ENCODE measurements at regions not wholly inside any gene's neighbourhood (a gene's known extent, or its start where the extent isn't known, plus 50 kb on each side); places are given as distances from the start of the nearest gene placed in this dataset.

DNA sequence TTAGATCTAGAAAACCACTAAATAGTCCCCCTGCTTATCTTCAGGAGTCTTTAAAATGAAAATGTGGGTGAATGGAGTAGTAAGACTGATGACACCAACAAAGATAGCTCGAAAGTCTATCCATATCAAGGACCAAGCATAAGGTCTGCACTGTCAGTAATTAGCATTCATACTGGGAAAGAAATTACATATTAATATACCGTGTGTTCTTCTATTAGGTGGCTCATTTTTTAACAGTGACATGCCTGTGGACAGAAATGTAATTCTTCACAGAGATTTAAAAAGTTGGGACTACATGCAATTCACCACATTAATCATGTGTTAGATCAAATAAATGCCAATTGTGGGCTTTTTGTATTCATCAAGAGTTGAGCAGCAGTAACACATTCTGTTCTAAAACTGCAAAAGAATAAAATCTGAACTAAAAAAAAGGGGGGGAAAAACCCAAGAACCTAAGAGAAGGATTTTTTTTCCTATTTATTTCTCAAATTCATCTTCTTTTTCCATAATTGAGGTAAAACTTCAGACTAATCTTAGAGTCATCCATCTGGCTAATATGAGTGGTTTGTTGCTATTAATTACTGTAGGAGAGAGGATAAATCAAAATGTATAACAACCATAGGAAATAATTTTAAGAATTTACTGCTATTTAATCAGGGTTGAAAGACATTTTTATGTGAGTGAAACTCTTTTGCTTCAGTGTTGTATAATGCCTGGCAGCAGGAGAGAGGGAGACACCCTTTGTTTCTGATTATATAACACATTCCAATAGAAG is 386.7 kb upstream of the IGFBP7 start:
- peaks cover 5% of the 10 kb centered on the region for H3K4me1 Mint-ChIP-seq (ENCODE audit: unreplicated experiment)
- no peak overlapping the region for H3K4me3 Mint-ChIP-seq (ENCODE audit: unreplicated experiment)
- DNase-seq (ENCODE audit: extremely low spot score, unreplicated experiment): no peak
- H3K36me3 Mint-ChIP-seq (ENCODE audit: unreplicated experiment): no peaks in the 10 kb centered on the region
- H3K27ac Mint-ChIP-seq (ENCODE audit: unreplicated experiment): no peak overlapping the region
- H3K27me3 Mint-ChIP-seq (ENCODE audit: unreplicated experiment): peaks cover 37% of the 10 kb centered on the region
- TF ChIP-seq, protein P1, sequence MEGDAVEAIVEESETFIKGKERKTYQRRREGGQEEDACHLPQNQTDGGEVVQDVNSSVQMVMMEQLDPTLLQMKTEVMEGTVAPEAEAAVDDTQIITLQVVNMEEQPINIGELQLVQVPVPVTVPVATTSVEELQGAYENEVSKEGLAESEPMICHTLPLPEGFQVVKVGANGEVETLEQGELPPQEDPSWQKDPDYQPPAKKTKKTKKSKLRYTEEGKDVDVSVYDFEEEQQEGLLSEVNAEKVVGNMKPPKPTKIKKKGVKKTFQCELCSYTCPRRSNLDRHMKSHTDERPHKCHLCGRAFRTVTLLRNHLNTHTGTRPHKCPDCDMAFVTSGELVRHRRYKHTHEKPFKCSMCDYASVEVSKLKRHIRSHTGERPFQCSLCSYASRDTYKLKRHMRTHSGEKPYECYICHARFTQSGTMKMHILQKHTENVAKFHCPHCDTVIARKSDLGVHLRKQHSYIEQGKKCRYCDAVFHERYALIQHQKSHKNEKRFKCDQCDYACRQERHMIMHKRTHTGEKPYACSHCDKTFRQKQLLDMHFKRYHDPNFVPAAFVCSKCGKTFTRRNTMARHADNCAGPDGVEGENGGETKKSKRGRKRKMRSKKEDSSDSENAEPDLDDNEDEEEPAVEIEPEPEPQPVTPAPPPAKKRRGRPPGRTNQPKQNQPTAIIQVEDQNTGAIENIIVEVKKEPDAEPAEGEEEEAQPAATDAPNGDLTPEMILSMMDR (IDR thresholded peaks at IDR 0.05): no peak
- H3K9me3 Mint-ChIP-seq (ENCODE audit: unreplicated experiment): peaks cover 5% of the 10 kb centered on the region

DNA sequence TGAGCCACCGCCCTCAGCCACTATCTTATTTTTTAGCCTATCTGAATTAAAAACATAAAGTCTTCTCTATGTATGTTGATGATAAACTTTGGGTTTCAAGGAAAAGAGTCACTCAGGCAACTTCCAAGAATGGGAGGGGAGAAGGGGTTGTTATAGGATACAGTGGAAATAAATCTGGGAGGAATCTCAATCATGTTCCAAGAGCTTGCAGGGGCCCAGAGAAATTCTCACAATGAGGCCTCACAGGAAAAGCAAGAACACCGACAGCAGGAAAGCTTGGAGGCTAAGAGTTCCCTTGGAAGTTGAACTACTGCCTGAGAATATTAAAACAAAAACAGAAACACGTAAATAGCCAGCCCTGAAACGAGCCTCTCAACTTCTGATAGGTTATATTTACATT is 384.6 kb upstream of the IGFBP7 start:
- Mint-ChIP-seq H3K9me3 (ENCODE audit: unreplicated experiment) (peaks cover 5% of the 10 kb centered on the region), H3K27ac (ENCODE audit: unreplicated experiment) (no peak overlapping the region), H3K27me3 (ENCODE audit: unreplicated experiment) (peaks cover 33% of the 10 kb centered on the region), H3K4me1 (ENCODE audit: unreplicated experiment) (peaks cover 8% of the 10 kb centered on the region), H3K36me3 (ENCODE audit: unreplicated experiment) (no peaks in the 10 kb centered on the region), H3K4me3 (ENCODE audit: unreplicated experiment) (no peak overlapping the region)
- no peak for DNase-seq (ENCODE audit: extremely low spot score, unreplicated experiment)
- TF ChIP-seq, protein P1 (IDR thresholded peaks at IDR 0.05): no peak

DNA sequence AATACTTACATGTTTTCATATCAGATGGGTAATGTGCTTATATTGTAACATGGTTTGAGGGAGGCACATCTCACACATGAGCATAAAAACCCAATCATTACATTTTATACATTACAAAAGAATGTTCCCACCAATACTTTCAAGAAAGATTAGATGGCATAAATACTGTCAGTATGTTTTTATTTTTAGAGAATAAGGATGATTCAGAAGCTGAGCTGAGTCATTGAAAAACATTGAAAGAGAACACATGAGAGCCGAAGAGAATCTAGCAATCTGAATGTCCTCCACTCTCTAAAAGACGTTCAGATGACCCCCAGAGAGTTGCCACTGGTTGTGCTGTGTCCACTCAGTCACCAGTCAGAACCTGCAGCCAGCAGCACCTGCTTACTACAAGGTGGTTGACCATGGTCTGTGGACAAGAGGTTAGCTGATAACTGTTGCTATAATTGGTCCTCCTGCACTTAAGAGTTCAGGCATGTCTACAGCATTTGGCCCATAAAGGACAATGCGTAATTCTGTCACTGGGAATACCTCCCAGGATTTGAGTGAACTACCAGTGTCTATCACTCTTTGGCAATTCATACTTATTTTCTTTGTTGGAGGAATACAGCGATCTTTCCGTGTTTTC is 382.2 kb upstream of the IGFBP7 start:
- Mint-ChIP-seq H3K27ac (ENCODE audit: unreplicated experiment) (no peak overlapping the region), H3K27me3 (ENCODE audit: unreplicated experiment) (peaks cover 22% of the 10 kb centered on the region), H3K9me3 (ENCODE audit: unreplicated experiment) (peaks cover 5% of the 10 kb centered on the region), H3K36me3 (ENCODE audit: unreplicated experiment) (no peaks in the 10 kb centered on the region), H3K4me3 (ENCODE audit: unreplicated experiment) (no peak overlapping the region), H3K4me1 (ENCODE audit: unreplicated experiment) (peaks cover 8% of the 10 kb centered on the region)
- no peak for DNase-seq (ENCODE audit: extremely low spot score, unreplicated experiment)
- TF ChIP-seq, protein P1 (IDR thresholded peaks at IDR 0.05): no peak

DNA sequence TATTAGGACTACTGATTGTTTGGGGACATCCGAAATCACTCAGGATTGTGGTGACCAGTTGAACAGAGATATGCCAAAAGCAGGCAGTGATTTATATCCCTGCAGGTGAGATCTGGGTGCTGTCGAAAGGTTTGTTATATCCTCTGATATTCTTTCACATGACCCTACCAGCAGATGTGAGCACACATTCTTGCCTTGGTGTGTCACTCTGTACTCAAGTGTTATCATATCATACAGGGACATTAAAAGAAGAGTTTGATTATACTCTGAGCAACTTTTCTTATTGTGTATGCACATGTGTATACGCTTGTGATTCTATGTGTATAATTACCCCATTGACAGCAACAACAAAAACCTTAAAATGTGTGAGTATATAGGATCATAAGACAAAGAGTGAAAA is 381.2 kb upstream of the IGFBP7 start:
- H3K9me3 Mint-ChIP-seq (ENCODE audit: unreplicated experiment): peaks cover 5% of the 10 kb centered on the region
- peaks cover 17% of the 10 kb centered on the region for H3K27me3 Mint-ChIP-seq (ENCODE audit: unreplicated experiment)
- TF ChIP-seq, protein P1 (IDR thresholded peaks at IDR 0.05): no peak
- DNase-seq (ENCODE audit: extremely low spot score, unreplicated experiment): no peak
- H3K27ac Mint-ChIP-seq (ENCODE audit: unreplicated experiment): no peak overlapping the region
- H3K36me3 Mint-ChIP-seq (ENCODE audit: unreplicated experiment): no peaks in the 10 kb centered on the region
- no peak overlapping the region for H3K4me3 Mint-ChIP-seq (ENCODE audit: unreplicated experiment)
- peaks cover 8% of the 10 kb centered on the region for H3K4me1 Mint-ChIP-seq (ENCODE audit: unreplicated experiment)

DNA sequence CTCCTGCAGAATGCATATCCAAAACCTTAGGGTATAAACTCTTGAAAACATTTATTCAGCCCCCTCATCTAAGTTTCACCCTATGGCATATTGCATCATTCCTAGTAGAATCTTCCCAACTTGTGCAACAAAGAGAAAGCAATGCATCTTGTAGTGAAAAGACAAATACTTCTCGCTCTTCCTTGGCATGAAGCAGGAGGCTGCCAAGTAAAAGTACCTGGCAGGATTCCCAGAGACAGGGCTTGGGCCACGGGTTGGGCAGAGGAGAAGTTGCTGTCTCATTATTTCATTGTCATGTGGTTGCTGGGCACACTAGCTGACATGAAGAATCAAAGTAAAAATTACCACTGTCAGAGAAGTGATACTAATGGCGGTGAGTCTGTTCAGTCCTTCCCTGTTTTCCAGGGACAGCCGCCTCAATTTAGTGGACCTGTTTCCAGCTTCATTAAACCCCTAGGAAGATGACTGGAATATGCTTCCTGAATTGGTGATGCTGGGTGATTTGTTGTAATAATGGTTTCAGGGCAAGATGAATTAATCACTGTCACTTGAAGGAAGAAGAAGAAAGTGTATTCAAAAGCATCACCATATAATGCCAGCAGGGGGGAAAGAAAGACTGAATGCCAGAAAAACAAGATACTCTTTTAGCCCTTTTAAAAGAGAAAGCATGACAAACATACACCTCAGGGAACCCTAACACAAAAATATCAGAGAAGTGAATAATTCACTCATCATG is 380.5 kb upstream of the IGFBP7 start:
- Mint-ChIP-seq H3K36me3 (ENCODE audit: unreplicated experiment) (no peaks in the 10 kb centered on the region), H3K27ac (ENCODE audit: unreplicated experiment) (no peak overlapping the region), H3K4me3 (ENCODE audit: unreplicated experiment) (no peak overlapping the region), H3K9me3 (ENCODE audit: unreplicated experiment) (peaks cover 5% of the 10 kb centered on the region), H3K27me3 (ENCODE audit: unreplicated experiment) (peaks cover 11% of the 10 kb centered on the region), H3K4me1 (ENCODE audit: unreplicated experiment) (peaks cover 8% of the 10 kb centered on the region)
- no peak for DNase-seq (ENCODE audit: extremely low spot score, unreplicated experiment)
- TF ChIP-seq, protein P1 (IDR thresholded peaks at IDR 0.05): no peak

Measured in osteocyte (in vitro differentiated cells).